ENCODE measurements at regions not wholly inside any gene's neighbourhood (a gene's known extent, or its start where the extent isn't known, plus 50 kb on each side); places are given as distances from the start of the nearest gene placed in this dataset.

- no peak overlapping the region for H3K4me3 ChIP-seq (ENCODE audit: low read depth, low read length)
- DNase-seq (ENCODE audit: low read depth) = no peak
- TF ChIP-seq CTCF (IDR thresholded peaks at IDR 0.05; ENCODE audit: insufficient read depth, low read length) = no peak
Observed at GRCh38 chr14:49446801-49447200, 139.4 kb downstream of the RPS29 start.

GRCh38 chr14:49438256-49438770, 147.9 kb downstream of the RPS29 start:
- no peak for DNase-seq (ENCODE audit: low read depth)
- no peak for TF ChIP-seq CTCF (IDR thresholded peaks at IDR 0.05; ENCODE audit: insufficient read depth, low read length)

GRCh38 chr14:49428076-49428475, 158.1 kb downstream of the RPS29 start:
- no peak for DNase-seq (ENCODE audit: low read depth)
- no peak for TF ChIP-seq CTCF (IDR thresholded peaks at IDR 0.05; ENCODE audit: insufficient read depth, low read length)
- H3K4me3 ChIP-seq (ENCODE audit: low read depth, low read length) = no peak overlapping the region

More at GRCh38 chr14:49438256-49438770, 147.9 kb downstream of the RPS29 start:
- no peak overlapping the region for H3K4me3 ChIP-seq (ENCODE audit: low read depth, low read length)

- no peak overlapping the region for H3K4me3 ChIP-seq (ENCODE audit: low read depth, low read length)
- TF ChIP-seq CTCF (IDR thresholded peaks at IDR 0.05; ENCODE audit: insufficient read depth, low read length) = no peak
- DNase-seq (ENCODE audit: low read depth) = no peak
Observed at GRCh38 chr14:49427117-49427516, 159.1 kb downstream of the RPS29 start.

GRCh38 chr14:49425921-49426320, 160.3 kb downstream of the RPS29 start:
- H3K4me3 ChIP-seq (ENCODE audit: low read depth, low read length) = no peak overlapping the region
- TF ChIP-seq CTCF (IDR thresholded peaks at IDR 0.05; ENCODE audit: insufficient read depth, low read length) = no peak
- DNase-seq (ENCODE audit: low read depth) = no peak

GRCh38 chr14:49424436-49425331, 161.5 kb downstream of the RPS29 start:
- TF ChIP-seq CTCF (IDR thresholded peaks at IDR 0.05; ENCODE audit: insufficient read depth, low read length) = no peak
- no peak for DNase-seq (ENCODE audit: low read depth)
- no peak overlapping the region for H3K4me3 ChIP-seq (ENCODE audit: low read depth, low read length)

Measured in fibroblast of the aortic adventitia (primary cell).